ENCODE measurements at regions not wholly inside any gene's neighbourhood (a gene's known extent, or its start where the extent isn't known, plus 50 kb on each side); places are given as distances from the start of the nearest gene placed in this dataset.

GRCh38 chr2:16294791-16295190, 354.4 kb downstream of the MYCN start:
- H3K27me3 Mint-ChIP-seq (ENCODE audit: unreplicated experiment) = peaks cover 1% of the 10 kb centered on the region
- H3K4me3 Mint-ChIP-seq (ENCODE audit: unreplicated experiment) = no peak overlapping the region
- no peak overlapping the region for H3K27ac Mint-ChIP-seq (ENCODE audit: unreplicated experiment)

GRCh38 chr2:16293871-16294270, 353.5 kb downstream of the MYCN start:
- H3K27ac Mint-ChIP-seq (ENCODE audit: unreplicated experiment) = no peak overlapping the region
- no peaks in the 10 kb centered on the region for H3K4me1 Mint-ChIP-seq (ENCODE audit: unreplicated experiment)
- H3K36me3 Mint-ChIP-seq (ENCODE audit: low read depth, unreplicated experiment) = no peaks in the 10 kb centered on the region
- TF ChIP-seq CTCF (IDR thresholded peaks at IDR 0.05; ENCODE audit: unreplicated experiment) = no peak
- H3K4me3 Mint-ChIP-seq (ENCODE audit: unreplicated experiment) = no peak overlapping the region
- DNase-seq (ENCODE audit: low spot score) = no peak
- H3K27me3 Mint-ChIP-seq (ENCODE audit: unreplicated experiment) = peaks cover 1% of the 10 kb centered on the region
- no peaks in the 10 kb centered on the region for H3K9me3 Mint-ChIP-seq (ENCODE audit: unreplicated experiment)

More at GRCh38 chr2:16294791-16295190, 354.4 kb downstream of the MYCN start:
- no peak for DNase-seq (ENCODE audit: low spot score)
- Mint-ChIP-seq H3K36me3 (ENCODE audit: low read depth, unreplicated experiment) (no peaks in the 10 kb centered on the region), H3K9me3 (ENCODE audit: unreplicated experiment) (no peaks in the 10 kb centered on the region), H3K4me1 (ENCODE audit: unreplicated experiment) (no peaks in the 10 kb centered on the region)
- no peak for TF ChIP-seq CTCF (IDR thresholded peaks at IDR 0.05; ENCODE audit: unreplicated experiment)

GRCh38 chr2:16293398-16293797, 353.0 kb downstream of the MYCN start:
- DNase-seq (ENCODE audit: low spot score) = no peak
- H3K27me3 Mint-ChIP-seq (ENCODE audit: unreplicated experiment) = peaks cover 1% of the 10 kb centered on the region
- TF ChIP-seq CTCF (IDR thresholded peaks at IDR 0.05; ENCODE audit: unreplicated experiment) = no peak
- no peaks in the 10 kb centered on the region for H3K4me1 Mint-ChIP-seq (ENCODE audit: unreplicated experiment)
- H3K27ac Mint-ChIP-seq (ENCODE audit: unreplicated experiment) = no peak overlapping the region
- H3K4me3 Mint-ChIP-seq (ENCODE audit: unreplicated experiment) = no peak overlapping the region
- no peaks in the 10 kb centered on the region for H3K36me3 Mint-ChIP-seq (ENCODE audit: low read depth, unreplicated experiment)
- H3K9me3 Mint-ChIP-seq (ENCODE audit: unreplicated experiment) = no peaks in the 10 kb centered on the region

- no peak for DNase-seq (ENCODE audit: low spot score)
- Mint-ChIP-seq H3K4me1 (ENCODE audit: unreplicated experiment) (no peaks in the 10 kb centered on the region), H3K9me3 (ENCODE audit: unreplicated experiment) (no peaks in the 10 kb centered on the region), H3K27ac (ENCODE audit: unreplicated experiment) (no peak overlapping the region), H3K36me3 (ENCODE audit: low read depth, unreplicated experiment) (no peaks in the 10 kb centered on the region), H3K27me3 (ENCODE audit: unreplicated experiment) (no peaks in the 10 kb centered on the region), H3K4me3 (ENCODE audit: unreplicated experiment) (no peak overlapping the region)
- no peak for TF ChIP-seq CTCF (IDR thresholded peaks at IDR 0.05; ENCODE audit: unreplicated experiment)
Measured at GRCh38 chr2:16291731-16292550, 351.6 kb downstream of the MYCN start.

- Mint-ChIP-seq H3K9me3 (ENCODE audit: unreplicated experiment) (no peaks in the 10 kb centered on the region), H3K4me1 (ENCODE audit: unreplicated experiment) (no peaks in the 10 kb centered on the region), H3K36me3 (ENCODE audit: low read depth, unreplicated experiment) (no peaks in the 10 kb centered on the region), H3K4me3 (ENCODE audit: unreplicated experiment) (no peak overlapping the region), H3K27ac (ENCODE audit: unreplicated experiment) (no peak overlapping the region), H3K27me3 (ENCODE audit: unreplicated experiment) (no peaks in the 10 kb centered on the region)
- no peak for DNase-seq (ENCODE audit: low spot score)
- TF ChIP-seq CTCF (IDR thresholded peaks at IDR 0.05; ENCODE audit: unreplicated experiment) = no peak
Measured at GRCh38 chr2:16291226-16291625, 350.9 kb downstream of the MYCN start.

Data from endothelial cell (in vitro differentiated cells).